ENCODE measurements at regions not wholly inside any gene's neighbourhood (a gene's known extent, or its start where the extent isn't known, plus 50 kb on each side); places are given as distances from the start of the nearest gene placed in this dataset.
A peak's percentile ranks its signal among the peaks of the same experiment; 100 is the strongest.

GRCh38 chr20:56689318-56689717, 60.2 kb downstream of the TFAP2C start:
- H3K4me3 ChIP-seq (ENCODE audit: low read depth, low read length), result no peak overlapping the region
- peak; percentile 47 for DNase-seq (ENCODE audit: low read depth)
- TF ChIP-seq CTCF (conservative IDR thresholded peaks at IDR 0.05; ENCODE audit: low read depth, low read length), result no peak

GRCh38 chr20:56689852-56690485, 60.9 kb downstream of the TFAP2C start:
- H3K4me3 ChIP-seq (ENCODE audit: low read depth, low read length), result no peak overlapping the region
- no peak for TF ChIP-seq CTCF (conservative IDR thresholded peaks at IDR 0.05; ENCODE audit: low read depth, low read length)
- peak; percentile 33 for DNase-seq (ENCODE audit: low read depth)

DNA sequence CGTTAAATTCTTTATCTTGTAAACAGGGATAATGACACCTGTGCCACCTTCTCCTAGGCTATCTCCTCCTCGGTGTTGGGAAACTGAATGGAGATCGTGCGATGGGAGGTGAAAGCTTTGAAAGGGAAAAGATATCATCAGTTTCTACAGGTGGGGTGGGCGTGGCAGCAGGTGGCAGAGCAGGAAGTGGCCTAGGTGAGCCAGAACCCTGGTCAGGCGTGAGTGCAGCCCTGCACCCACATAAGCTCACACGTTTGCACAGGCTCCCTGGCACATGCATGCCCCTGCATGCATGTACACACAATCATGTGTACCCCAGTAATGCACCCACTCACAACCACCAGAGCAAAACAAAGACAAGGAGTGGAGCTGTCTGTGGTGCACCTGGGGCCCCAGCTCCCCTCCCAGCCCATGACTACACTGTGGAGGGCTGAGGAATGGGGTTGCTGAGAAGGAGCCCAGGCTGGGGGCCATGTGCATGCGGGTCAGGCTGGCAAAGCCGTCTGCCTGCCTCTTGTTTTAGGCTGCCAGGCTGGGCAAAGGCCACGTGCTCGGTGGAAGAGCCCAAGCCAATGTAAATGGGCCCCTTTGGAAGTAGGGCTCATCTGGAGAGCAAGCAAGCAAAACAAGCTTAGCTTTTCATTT, 61.5 kb downstream of the TFAP2C start:
- H3K4me3 ChIP-seq (ENCODE audit: low read depth, low read length), result no peak overlapping the region
- no peak for DNase-seq (ENCODE audit: low read depth)
- no peak for TF ChIP-seq CTCF (conservative IDR thresholded peaks at IDR 0.05; ENCODE audit: low read depth, low read length)

GRCh38 chr20:56691325-56691998, 62.4 kb downstream of the TFAP2C start:
- no peak for TF ChIP-seq CTCF (conservative IDR thresholded peaks at IDR 0.05; ENCODE audit: low read depth, low read length)
- H3K4me3 ChIP-seq (ENCODE audit: low read depth, low read length), result no peak overlapping the region
- no peak for DNase-seq (ENCODE audit: low read depth)

DNA sequence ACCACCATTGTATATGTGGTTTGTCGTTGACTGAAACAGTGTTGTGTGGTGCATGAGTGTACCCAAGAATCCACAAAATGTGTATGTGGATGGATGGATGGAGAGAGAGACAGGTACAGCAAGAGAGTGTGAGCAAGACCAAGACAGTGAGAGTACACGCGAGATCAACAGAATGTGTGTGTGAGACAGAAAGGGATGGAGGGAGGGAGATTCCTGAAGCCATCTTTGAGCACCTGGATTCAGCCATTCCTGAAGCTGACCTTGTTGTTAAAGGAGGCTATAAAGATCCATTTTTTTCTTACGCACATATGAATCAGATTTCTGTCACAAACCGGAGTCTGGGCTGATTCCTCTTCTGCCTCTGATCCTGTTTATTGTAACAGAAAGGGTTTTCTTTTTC, 64.1 kb downstream of the TFAP2C start:
- no peak for DNase-seq (ENCODE audit: low read depth)
- H3K4me3 ChIP-seq (ENCODE audit: low read depth, low read length), result no peak overlapping the region
- TF ChIP-seq CTCF (conservative IDR thresholded peaks at IDR 0.05; ENCODE audit: low read depth, low read length), result no peak

DNA sequence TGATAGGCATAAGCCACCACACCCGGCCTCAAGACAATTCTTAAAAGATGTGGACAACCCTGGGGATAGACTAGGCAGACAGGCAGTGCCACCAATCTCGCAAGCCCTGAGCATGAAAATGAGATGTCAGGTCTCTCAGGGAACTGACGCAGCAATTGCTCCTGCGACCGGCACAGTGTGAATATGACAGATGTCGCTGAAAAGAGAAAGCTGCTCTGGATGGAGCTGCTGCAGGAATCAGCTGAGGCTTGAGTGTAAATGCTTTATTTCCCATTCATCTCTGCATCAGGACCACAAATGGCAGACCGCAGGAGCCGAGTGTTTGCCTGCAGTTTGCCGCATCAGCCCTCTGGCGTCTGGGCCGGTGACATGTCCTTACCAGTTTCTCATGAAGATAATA, 68.4 kb downstream of the TFAP2C start:
- no peak for DNase-seq (ENCODE audit: low read depth)
- no peak overlapping the region for H3K4me3 ChIP-seq (ENCODE audit: low read depth, low read length)
- no peak for TF ChIP-seq CTCF (conservative IDR thresholded peaks at IDR 0.05; ENCODE audit: low read depth, low read length)

Data from choroid plexus epithelial cell (primary cell).